ENCODE measurements at regions not wholly inside any gene's neighbourhood (a gene's known extent, or its start where the extent isn't known, plus 50 kb on each side); places are given as distances from the start of the nearest gene placed in this dataset.
"Not testable (repeated sequence)": the region's sequence is repeated elsewhere in the genome, so short reads cannot be mapped to it uniquely, and the experiment has no call there.

- no peak for DNase-seq (ENCODE audit: low read depth)
- no peak overlapping the region for H3K4me3 ChIP-seq (ENCODE audit: low read depth, low read length)
- no peak for TF ChIP-seq CTCF (conservative IDR thresholded peaks at IDR 0.05; ENCODE audit: low read depth, low read length)
Observed at GRCh38 chr9:39588500-39589137, 233.2 kb downstream of the SPATA31A1 start.

- not testable (repeated sequence) for H3K4me3 ChIP-seq (ENCODE audit: low read depth, low read length); DNase-seq (ENCODE audit: low read depth)
Observed at GRCh38 chr9:39604089-39604488, 248.6 kb downstream of the SPATA31A1 start.

GRCh38 chr9:39611449-39612231 is 256.2 kb downstream of the SPATA31A1 start:
- H3K4me3 ChIP-seq (ENCODE audit: low read depth, low read length); DNase-seq (ENCODE audit: low read depth): not testable (repeated sequence)

- not testable (repeated sequence) for DNase-seq (ENCODE audit: low read depth); H3K4me3 ChIP-seq (ENCODE audit: low read depth, low read length)
Observed at GRCh38 chr9:39616480-39616879, 261.0 kb downstream of the SPATA31A1 start.

GRCh38 chr9:39624048-39624447 is 268.6 kb downstream of the SPATA31A1 start:
- H3K4me3 ChIP-seq (ENCODE audit: low read depth, low read length); DNase-seq (ENCODE audit: low read depth): not testable (repeated sequence)

GRCh38 chr9:39632071-39632470 is 276.6 kb downstream of the SPATA31A1 start:
- not testable (repeated sequence) for H3K4me3 ChIP-seq (ENCODE audit: low read depth, low read length); DNase-seq (ENCODE audit: low read depth)

GRCh38 chr9:39649029-39649428 is 293.6 kb downstream of the SPATA31A1 start:
- H3K4me3 ChIP-seq (ENCODE audit: low read depth, low read length); DNase-seq (ENCODE audit: low read depth): not testable (repeated sequence)

GRCh38 chr9:39656960-39657603 is 301.6 kb downstream of the SPATA31A1 start:
- DNase-seq (ENCODE audit: low read depth) = not testable (repeated sequence)

GRCh38 chr9:39663020-39663419 is 307.6 kb downstream of the SPATA31A1 start:
- H3K4me3 ChIP-seq (ENCODE audit: low read depth, low read length); DNase-seq (ENCODE audit: low read depth): not testable (repeated sequence)

More at GRCh38 chr9:39656960-39657603, 301.6 kb downstream of the SPATA31A1 start:
- not testable (repeated sequence) for H3K4me3 ChIP-seq (ENCODE audit: low read depth, low read length)

- not testable (repeated sequence) for DNase-seq (ENCODE audit: low read depth); H3K4me3 ChIP-seq (ENCODE audit: low read depth, low read length)
Observed at GRCh38 chr9:39663713-39664112, 308.2 kb downstream of the SPATA31A1 start.

GRCh38 chr9:39665020-39665419 is 309.6 kb downstream of the SPATA31A1 start:
- not testable (repeated sequence) for DNase-seq (ENCODE audit: low read depth); H3K4me3 ChIP-seq (ENCODE audit: low read depth, low read length)

- H3K4me3 ChIP-seq (ENCODE audit: low read depth, low read length); DNase-seq (ENCODE audit: low read depth): not testable (repeated sequence)
Observed at GRCh38 chr9:39674437-39675210, 319.2 kb downstream of the SPATA31A1 start.

GRCh38 chr9:39675211-39675553 is 319.7 kb downstream of the SPATA31A1 start:
- not testable (repeated sequence) for DNase-seq (ENCODE audit: low read depth); H3K4me3 ChIP-seq (ENCODE audit: low read depth, low read length)

- DNase-seq (ENCODE audit: low read depth) = not testable (repeated sequence)
Observed at GRCh38 chr9:39678534-39679263, 323.2 kb downstream of the SPATA31A1 start.

GRCh38 chr9:39680694-39681401 is 325.4 kb downstream of the SPATA31A1 start:
- not testable (repeated sequence) for DNase-seq (ENCODE audit: low read depth); H3K4me3 ChIP-seq (ENCODE audit: low read depth, low read length)

More at GRCh38 chr9:39678534-39679263, 323.2 kb downstream of the SPATA31A1 start:
- H3K4me3 ChIP-seq (ENCODE audit: low read depth, low read length) = not testable (repeated sequence)

- not testable (repeated sequence) for DNase-seq (ENCODE audit: low read depth)
Observed at GRCh38 chr9:39728862-39729261, 373.4 kb downstream of the SPATA31A1 start.

More at GRCh38 chr9:39728862-39729261, 373.4 kb downstream of the SPATA31A1 start:
- not testable (repeated sequence) for H3K4me3 ChIP-seq (ENCODE audit: low read depth, low read length)
